Adrenal gland (tissue), 9 donors: ENCODE measurements at regions not wholly inside any gene's neighbourhood (a gene's known extent, or its start where the extent isn't known, plus 50 kb on each side); places are given as distances from the start of the nearest gene placed in this dataset.

ENCODE experiments used
- DNase-seq, 7 donors: peaks; one replicate each; pipeline ENCODE4 v3.0.0-alpha.2; 2019 to 2020
- H3K27ac ChIP-seq, 5 donors: fragments of 200-600 bp; sonication (generic) in 4 of 5; 1 replicate in 3 of 5; 2 replicates in 2 of 5; pipeline versions ENCODE4 v1.5.1 to v1.8.0; 2016 to 2020; ENCODE audit warnings: mild to moderate bottlenecking in 1 of 5
- H3K27me3 ChIP-seq: fragments of 200-600 bp; 2 replicates; pipeline ENCODE4 v1.8.0; 2021
- H3K36me3 ChIP-seq, 2 donors: fragments of 200-600 bp; replicated peaks in 1 of 2; 1 replicate in 1 of 2; 2 replicates in 1 of 2; pipeline versions ENCODE4 v1.5.1 to v1.8.0; 2018 to 2022
- H3K4me1 ChIP-seq, 2 donors: fragments of 200-600 bp; replicated peaks in 1 of 2; 1 replicate in 1 of 2; 2 replicates in 1 of 2; pipeline versions ENCODE4 v1.5.1 to v1.8.0; 2018 to 2021
- H3K4me3 ChIP-seq, 4 donors: fragments of 200-600 bp; sonication (generic) in 3 of 4; one replicate each; pipeline ENCODE4 v1.5.1; 2016 to 2018
- H3K9me3 ChIP-seq, 3 donors: fragments of 200-600 bp; sonication (generic) in 1 of 3; replicated peaks in 1 of 3; 1 replicate in 2 of 3; 2 replicates in 1 of 3; pipeline versions ENCODE4 v1.5.1 to v1.8.0; 2016 to 2021
- CTCF ChIP-seq, 6 experiments: fragments of 450-650 bp in 4 of 6; fragments of 200-600 bp in 2 of 6; sonication (generic) in 1 of 6; IDR thresholded peaks; 1 replicate in 5 of 6; 2 replicates in 1 of 6; pipeline versions ENCODE4 v1.5.1 to v1.8.0; 2016 to 2021; ENCODE audit warnings: antibody characterized with exemption in 6 of 6, mild to moderate bottlenecking in 2 of 6, moderate library complexity in 1 of 6
- POLR2A ChIP-seq, 2 donors: fragments of 450-650 bp; IDR thresholded peaks; one replicate each; pipeline ENCODE4 v1.6.1; 2017; ENCODE audit warnings: antibody characterized with exemption in 2 of 2, mild to moderate bottlenecking in 2 of 2, moderate library complexity in 1 of 2
- WGBS, 4 donors: extraction: QIAGEN DNeasy Blood & Tissue Kit in 2 of 4; methylation state at CpG; one replicate each; pipeline versions ENCODE4 v1.1.5 to v1.1.7; 2013 to 2017; 5-methylcytosine and 5-hydroxymethylcytosine counted together
- intact Hi-C, 2 donors: fragments of 100-400 bp; cut with DNase I; formaldehyde crosslinking; loops; one replicate each; pipeline versions ENCODE4 v1.14.1 to v1.15.0; 2022 to 2023
- donor health status: healthy with polysubstance abuse.
- donor health status: Bipolar disorder and iron deficiency.
- donor health status: DM: yes; HTN: yes; CAD: no.
- donor health status: DM: no; HTN: no; CAD: no.
- donor health status: DM: no; HTN: no; CAD: no.

- WGBS, 4 donors = 72 to 78% (median 75%) methylated on average over 2 of the region's 2 CpGs
- no peak for TF ChIP-seq POLR2A (IDR thresholded peaks at IDR 0.05)
- no peak for TF ChIP-seq CTCF (IDR thresholded peaks at IDR 0.05)
Observed at GRCh38 chr7:95669513-95669912, 73.2 kb upstream of the PDK4 start.

DNA sequence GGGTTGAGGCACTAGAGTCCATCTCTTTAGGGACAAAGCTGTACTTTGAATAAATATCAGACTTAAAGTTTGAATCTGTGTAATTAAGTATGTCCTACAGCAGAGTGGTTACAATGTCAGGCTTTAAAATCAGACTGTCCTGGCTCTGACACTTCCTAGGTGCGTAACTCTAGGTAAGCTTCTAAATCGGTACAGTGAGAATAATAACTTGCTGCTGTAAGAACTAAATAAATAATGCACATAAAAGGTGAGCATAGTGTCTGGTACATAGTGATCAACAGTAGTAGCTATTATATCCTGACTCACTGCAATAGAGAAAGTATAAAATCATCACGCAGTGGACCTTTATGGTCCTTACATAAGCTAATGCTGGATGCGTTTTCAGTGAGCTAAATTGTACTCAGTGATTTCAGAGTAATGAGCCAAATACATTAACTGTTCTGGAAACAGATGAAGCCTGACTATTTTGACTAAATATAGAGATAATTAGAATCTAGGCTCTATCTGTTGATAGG lies 72.2 kb upstream of the PDK4 start:
- no peak for DNase-seq
- no peaks in the 10 kb centered on the region for H3K4me1 ChIP-seq
- H3K27ac ChIP-seq = peak overlapping the region in 1 of 5 donors; percentile 0
- H3K36me3 ChIP-seq = no peaks in the 10 kb centered on the region
- no peaks in the 10 kb centered on the region for H3K27me3 ChIP-seq
- TF ChIP-seq POLR2A (IDR thresholded peaks at IDR 0.05) = no peak
- no peak for TF ChIP-seq CTCF (IDR thresholded peaks at IDR 0.05)
- WGBS, 4 donors = 88 to 91% (median 89%) methylated on average over 4 of the region's 4 CpGs
- intact Hi-C loops = no loop called here
- H3K9me3 ChIP-seq = no peaks in the 10 kb centered on the region
- no peak overlapping the region for H3K4me3 ChIP-seq

More at GRCh38 chr7:95669513-95669912, 73.2 kb upstream of the PDK4 start:
- Histone ChIP-seq H3K36me3 (no peaks in the 10 kb centered on the region), H3K27me3 (no peaks in the 10 kb centered on the region), H3K9me3 (no peaks in the 10 kb centered on the region), H3K27ac (no peak overlapping the region), H3K4me1 (no peaks in the 10 kb centered on the region), H3K4me3 (no peak overlapping the region)
- DNase-seq = no peak
- intact Hi-C loops = no loop called here

GRCh38 chr7:95662987-95663386 lies 66.7 kb upstream of the PDK4 start:
- no peaks in the 10 kb centered on the region for H3K9me3 ChIP-seq
- intact Hi-C loops = no loop called here
- no peaks in the 10 kb centered on the region for H3K27me3 ChIP-seq
- no peak for DNase-seq
- H3K4me1 ChIP-seq = no peaks in the 10 kb centered on the region
- H3K27ac ChIP-seq = no peak overlapping the region
- no peaks in the 10 kb centered on the region for H3K36me3 ChIP-seq
- H3K4me3 ChIP-seq = no peak overlapping the region
- TF ChIP-seq POLR2A (IDR thresholded peaks at IDR 0.05) (no peak), CTCF (IDR thresholded peaks at IDR 0.05) (no peak)
- WGBS, 4 donors = 77 to 86% (median 85%) methylated on average over 1 of the region's 1 CpG

DNA sequence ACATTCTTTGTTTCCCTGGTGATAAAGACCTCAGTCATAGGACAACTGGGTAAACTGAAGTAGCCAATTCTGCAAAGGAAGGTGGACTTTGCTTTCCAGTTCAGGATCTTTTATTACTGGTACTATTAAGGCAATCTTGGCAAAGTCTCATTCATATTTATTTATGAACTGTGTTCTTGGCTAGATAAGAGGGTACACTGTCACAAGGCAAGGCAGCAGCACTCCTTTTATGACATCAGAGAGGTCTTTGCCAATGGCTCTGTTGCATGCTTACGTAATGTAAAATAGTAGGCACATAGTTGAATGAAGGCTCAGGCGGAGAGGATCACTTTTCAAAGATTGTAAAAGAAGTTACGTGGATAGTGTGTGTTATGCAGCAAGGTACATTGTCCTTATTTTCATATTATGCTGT lies 63.7 kb upstream of the PDK4 start:
- no peak overlapping the region for H3K27ac ChIP-seq
- no peaks in the 10 kb centered on the region for H3K27me3 ChIP-seq
- no peak for TF ChIP-seq POLR2A (IDR thresholded peaks at IDR 0.05)
- TF ChIP-seq CTCF (IDR thresholded peaks at IDR 0.05) = no peak
- WGBS, 4 donors = 90 to 98% (median 94%) methylated on average over 3 of the region's 3 CpGs
- H3K9me3 ChIP-seq = no peaks in the 10 kb centered on the region
- H3K36me3 ChIP-seq = no peaks in the 10 kb centered on the region
- DNase-seq = peak in 1 of 7 donors; percentile 4
- no peaks in the 10 kb centered on the region for H3K4me1 ChIP-seq
- no peak overlapping the region for H3K4me3 ChIP-seq
- intact Hi-C loops = no loop called here
